ENCODE measurements at regions not wholly inside any gene's neighbourhood (a gene's known extent, or its start where the extent isn't known, plus 50 kb on each side); places are given as distances from the start of the nearest gene placed in this dataset.

GRCh38 chr7:24213311-24213710, 70.7 kb upstream of the NPY start:
- TF ChIP-seq CTCF (IDR thresholded peaks at IDR 0.05 in 2 of 3, conservative IDR thresholded peaks at IDR 0.05 in 1 of 3; ENCODE audit: borderline replicate concordance in 1 of 3, insufficient read depth in 1 of 3, low read depth in 2 of 3, low read length in 2 of 3): no peak
- no peak for TF ChIP-seq POLR2A (IDR thresholded peaks at IDR 0.05; ENCODE audit: borderline replicate concordance, extremely low read depth, insufficient read depth, insufficient read length)
